Lung microvascular endothelial cell (primary cell): ENCODE measurements at regions not wholly inside any gene's neighbourhood (a gene's known extent, or its start where the extent isn't known, plus 50 kb on each side); places are given as distances from the start of the nearest gene placed in this dataset.
A peak's percentile ranks its signal among the peaks of the same experiment; 100 is the strongest.
"Not testable (repeated sequence)": the region's sequence is repeated elsewhere in the genome, so short reads cannot be mapped to it uniquely, and the experiment has no call there.

Experiments
- DNase-seq, 2 donors: peaks; one replicate each; pipeline versions ENCODE4 v3.0.0 to v3.0.0-alpha.2; 2010; ENCODE audit warnings: low read depth in 2 of 2

GRCh38 chr5:115469904-115470516, 74.6 kb downstream of the FEM1C start:
- DNase-seq: no peak

GRCh38 chr5:115467628-115468027, 76.9 kb downstream of the FEM1C start:
- no peak for DNase-seq

- DNase-seq: peak in 1 of 2 donors; percentile 35
These were observed 79.1 kb downstream of the FEM1C start for GRCh38 chr5:115465431-115465830.

GRCh38 chr5:115463983-115464382, 80.6 kb downstream of the FEM1C start:
- no peak for DNase-seq

- peak in 1 of 2 donors; percentile 55 for DNase-seq
These were observed 82.9 kb downstream of the FEM1C start for GRCh38 chr5:115461506-115462290.

- no peak for DNase-seq
These were observed 83.5 kb downstream of the FEM1C start for GRCh38 chr5:115461093-115461492.

GRCh38 chr5:115460472-115460871, 84.1 kb downstream of the FEM1C start:
- DNase-seq: peak; percentile 17 to 95

- peak in 1 of 2 donors; percentile 22 for DNase-seq
These were observed 84.7 kb downstream of the FEM1C start for GRCh38 chr5:115459855-115460341.

GRCh38 chr5:115458416-115458815, 86.2 kb downstream of the FEM1C start:
- DNase-seq: no peak

GRCh38 chr5:115458003-115458409, 86.6 kb downstream of the FEM1C start:
- DNase-seq: no peak

GRCh38 chr5:115457571-115457970, 87.0 kb downstream of the FEM1C start:
- DNase-seq: no peak

GRCh38 chr5:115456539-115457040, 88.0 kb downstream of the FEM1C start:
- DNase-seq: no peak

GRCh38 chr5:115456056-115456455, 88.5 kb downstream of the FEM1C start:
- no peak for DNase-seq

GRCh38 chr5:115455301-115455707, 89.3 kb downstream of the FEM1C start:
- peak in 1 of 2 donors; percentile 93 for DNase-seq

GRCh38 chr5:115453391-115454095, 91.0 kb downstream of the FEM1C start:
- DNase-seq: no peak

GRCh38 chr5:115452536-115453235, 91.9 kb downstream of the FEM1C start:
- DNase-seq: peak in 1 of 2 donors; percentile 26

GRCh38 chr5:115452083-115452482, 92.5 kb downstream of the FEM1C start:
- DNase-seq: no peak

- peak in 1 of 2 donors; percentile 58 for DNase-seq
These were observed 93.8 kb downstream of the FEM1C start for GRCh38 chr5:115450741-115451140.

GRCh38 chr5:115448630-115449029, 95.9 kb downstream of the FEM1C start:
- not testable (repeated sequence) for DNase-seq

- DNase-seq: no peak
These were observed 103.7 kb downstream of the FEM1C start for GRCh38 chr5:115440782-115441451.

- DNase-seq: no peak
These were observed 104.9 kb downstream of the FEM1C start for GRCh38 chr5:115439639-115440038.
